Right lobe of liver (tissue), 6 donors: ENCODE measurements at regions not wholly inside any gene's neighbourhood (a gene's known extent, or its start where the extent isn't known, plus 50 kb on each side); places are given as distances from the start of the nearest gene placed in this dataset.

ENCODE experiments used
- ATAC-seq, 4 donors: fragments of 200-7000 bp; cut with Tn5 transposase; one replicate each; pipeline ENCODE4 v1.9.1; 2020; ENCODE audit warnings: mild to moderate bottlenecking in 4 of 4, moderate library complexity in 4 of 4
- DNase-seq, 3 donors: peaks; one replicate each; pipeline ENCODE4 v3.0.0-alpha.2; 2020
- H3K27ac ChIP-seq, 3 donors: fragments of 200-600 bp; one replicate each; pipeline ENCODE4 v1.8.0; 2022
- H3K27me3 ChIP-seq, 2 donors: fragments of 200-600 bp; one replicate each; pipeline ENCODE4 v1.8.0; 2022
- H3K36me3 ChIP-seq, 4 donors: fragments of 200-600 bp; sonication (generic) in 1 of 4; one replicate each; pipeline versions ENCODE4 v1.5.1 to v1.8.0; 2017 to 2022; ENCODE audit warnings: control low read depth in 1 of 4
- H3K4me1 ChIP-seq, 4 donors: fragments of 200-600 bp; sonication (generic) in 1 of 4; one replicate each; pipeline versions ENCODE4 v1.5.1 to v1.8.0; 2017 to 2022; ENCODE audit warnings: control low read depth in 1 of 4
- H3K4me3 ChIP-seq, 3 donors: fragments of 200-600 bp; one replicate each; pipeline ENCODE4 v1.8.0; 2022
- H3K9me3 ChIP-seq, 4 donors: fragments of 200-600 bp; sonication (generic) in 1 of 4; one replicate each; pipeline versions ENCODE4 v1.5.1 to v1.8.0; 2017 to 2022; ENCODE audit warnings: control low read depth in 1 of 4
- POLR2A ChIP-seq: fragments of 450-650 bp; IDR thresholded peaks from one replicate; pipeline ENCODE4 v1.6.1; 2017; ENCODE audit warnings: antibody characterized with exemption, mild to moderate bottlenecking
- WGBS: methylation state at CpG from one replicate; pipeline ENCODE4 v1.1.6; 2018; ENCODE audit warnings: low coverage, low lambda C conversion rate; ENCODE audit not compliant: insufficient coverage; ENCODE audit errors: missing lambda C conversion rate; 5-methylcytosine and 5-hydroxymethylcytosine counted together
- intact Hi-C, 2 donors: fragments of 100-400 bp; cut with DNase I; formaldehyde crosslinking; loops; one replicate each; pipeline versions ENCODE4 v1.11.2 to v1.14.1; 2022
- TF ChIP-seq, protein P1 (sequence below), 4 donors: fragments of 200-600 bp in 3 of 4; fragments of 450-650 bp in 1 of 4; IDR thresholded peaks; one replicate each; pipeline versions ENCODE4 v1.5.1 to v1.8.0; 2016 to 2022; ENCODE audit warnings: antibody characterized with exemption in 4 of 4, mild to moderate bottlenecking in 2 of 4
- donor health status: DM: no; HTN: yes; CAD: no.
- donor health status: DM: no; HTN: no; CAD: no.
- donor health status: DM: no; HTN: no; CAD: no.
- donor health status: DM: no; HTN: yes; CAD: no.
- donor health status: DM: no; HTN: yes; CAD: no.

GRCh38 chr10:85151506-85151905, 823.1 kb downstream of the CCSER2 start:
- no peaks in the 10 kb centered on the region for H3K9me3 ChIP-seq
- H3K27ac ChIP-seq: no peak overlapping the region
- peaks cover 0 to 2% (median 0%) of the 10 kb centered on the region in 4 donors for H3K4me1 ChIP-seq
- no peaks in the 10 kb centered on the region for H3K27me3 ChIP-seq
- H3K36me3 ChIP-seq: no peaks in the 10 kb centered on the region
- DNase-seq (no peak), ATAC-seq (no peak)
- no peak for TF ChIP-seq POLR2A
- TF ChIP-seq, protein P1, sequence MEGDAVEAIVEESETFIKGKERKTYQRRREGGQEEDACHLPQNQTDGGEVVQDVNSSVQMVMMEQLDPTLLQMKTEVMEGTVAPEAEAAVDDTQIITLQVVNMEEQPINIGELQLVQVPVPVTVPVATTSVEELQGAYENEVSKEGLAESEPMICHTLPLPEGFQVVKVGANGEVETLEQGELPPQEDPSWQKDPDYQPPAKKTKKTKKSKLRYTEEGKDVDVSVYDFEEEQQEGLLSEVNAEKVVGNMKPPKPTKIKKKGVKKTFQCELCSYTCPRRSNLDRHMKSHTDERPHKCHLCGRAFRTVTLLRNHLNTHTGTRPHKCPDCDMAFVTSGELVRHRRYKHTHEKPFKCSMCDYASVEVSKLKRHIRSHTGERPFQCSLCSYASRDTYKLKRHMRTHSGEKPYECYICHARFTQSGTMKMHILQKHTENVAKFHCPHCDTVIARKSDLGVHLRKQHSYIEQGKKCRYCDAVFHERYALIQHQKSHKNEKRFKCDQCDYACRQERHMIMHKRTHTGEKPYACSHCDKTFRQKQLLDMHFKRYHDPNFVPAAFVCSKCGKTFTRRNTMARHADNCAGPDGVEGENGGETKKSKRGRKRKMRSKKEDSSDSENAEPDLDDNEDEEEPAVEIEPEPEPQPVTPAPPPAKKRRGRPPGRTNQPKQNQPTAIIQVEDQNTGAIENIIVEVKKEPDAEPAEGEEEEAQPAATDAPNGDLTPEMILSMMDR (IDR thresholded peaks at IDR 0.05): no peak
- H3K4me3 ChIP-seq: no peak overlapping the region
- WGBS: 72% methylated on average over 3 of the region's 3 CpGs
- intact Hi-C loops: no loop called here

DNA sequence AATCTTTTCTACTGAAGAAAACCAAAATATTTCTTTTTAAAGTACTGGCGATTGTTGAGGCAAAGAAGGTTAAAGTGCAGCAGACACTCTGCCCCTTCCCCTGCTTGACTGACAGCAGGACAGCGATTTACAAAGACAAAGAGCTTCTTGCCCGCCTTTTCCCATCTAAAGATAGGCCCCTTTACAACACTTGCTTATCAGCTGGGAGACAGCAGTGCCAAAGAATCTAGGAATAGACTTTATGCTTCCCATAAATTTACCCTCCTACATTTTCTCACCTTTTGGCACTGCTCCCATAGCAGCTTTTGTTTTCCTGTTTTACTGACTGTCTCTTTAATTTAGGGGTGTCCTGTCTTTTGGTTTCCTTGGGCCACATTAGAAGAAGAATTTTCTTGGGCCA, 824.1 kb downstream of the CCSER2 start:
- TF ChIP-seq, protein P1 (IDR thresholded peaks at IDR 0.05): no peak
- no peak for TF ChIP-seq POLR2A
- no peak for ATAC-seq
- 36% methylated on average over 3 of the region's 3 CpGs for WGBS
- Histone ChIP-seq H3K9me3 (no peaks in the 10 kb centered on the region), H3K27ac (no peak overlapping the region), H3K36me3 (no peaks in the 10 kb centered on the region), H3K4me1 (no peaks in the 10 kb centered on the region), H3K4me3 (no peak overlapping the region), H3K27me3 (no peaks in the 10 kb centered on the region)
- intact Hi-C loops: no loop called here
- DNase-seq: no peak

- H3K27me3 ChIP-seq: no peaks in the 10 kb centered on the region
- WGBS: 63% methylated on average over 1 of the region's 1 CpG
- intact Hi-C loops: no loop called here
- H3K4me3 ChIP-seq: no peak overlapping the region
- H3K9me3 ChIP-seq: no peaks in the 10 kb centered on the region
- H3K27ac ChIP-seq: no peak overlapping the region
- ATAC-seq (no peak), DNase-seq (no peak)
- H3K4me1 ChIP-seq: no peaks in the 10 kb centered on the region
- TF ChIP-seq POLR2A: no peak
- TF ChIP-seq, protein P1 (IDR thresholded peaks at IDR 0.05): no peak
- H3K36me3 ChIP-seq: no peaks in the 10 kb centered on the region
These were observed 824.5 kb downstream of the CCSER2 start for GRCh38 chr10:85152911-85153310.

DNA sequence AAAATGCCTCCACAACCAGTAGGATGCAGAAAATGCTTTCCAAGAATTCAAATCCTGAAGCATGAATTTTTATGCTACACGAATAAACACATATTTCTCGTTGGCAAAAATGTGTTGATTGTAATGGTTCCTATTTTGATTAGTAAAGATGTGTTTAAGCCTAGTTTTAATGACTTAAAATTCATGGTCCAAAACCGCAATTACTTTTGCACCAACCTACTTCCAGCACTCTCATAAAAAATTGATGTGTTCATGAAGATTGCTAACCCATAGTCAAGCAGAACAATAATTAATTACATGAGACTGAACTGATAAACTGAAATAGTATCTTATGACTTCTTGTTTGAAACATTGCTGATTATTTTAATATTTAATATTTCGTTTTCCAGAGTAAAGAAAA, 828.8 kb downstream of the CCSER2 start:
- WGBS: 60% methylated on average over 4 of the region's 4 CpGs
- Histone ChIP-seq H3K4me3 (no peak overlapping the region), H3K27me3 (no peaks in the 10 kb centered on the region), H3K4me1 (no peaks in the 10 kb centered on the region), H3K9me3 (no peaks in the 10 kb centered on the region), H3K36me3 (no peaks in the 10 kb centered on the region), H3K27ac (no peak overlapping the region)
- DNase-seq (no peak), ATAC-seq (no peak)
- intact Hi-C loops: no loop called here
- TF ChIP-seq, protein P1 (IDR thresholded peaks at IDR 0.05): no peak
- no peak for TF ChIP-seq POLR2A

DNA sequence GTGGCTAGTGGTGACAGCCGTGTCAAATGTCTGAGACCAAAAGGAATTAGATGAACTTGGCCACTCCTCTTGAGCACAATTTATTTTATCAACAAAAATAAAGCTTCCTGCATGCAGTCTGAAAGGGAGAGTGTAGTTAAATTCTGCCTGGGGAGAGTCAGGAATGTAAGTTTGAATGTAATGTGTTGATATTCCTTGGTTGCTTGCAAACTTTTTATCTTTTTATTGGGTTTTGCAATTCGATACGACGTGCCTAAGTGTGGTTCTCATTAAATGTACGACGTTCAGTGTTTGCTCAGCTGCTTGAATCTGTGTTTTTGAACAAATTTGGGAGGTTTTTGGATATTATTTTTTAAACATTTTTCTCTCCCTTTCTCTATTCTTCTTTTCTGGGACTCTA, 839.9 kb downstream of the CCSER2 start:
- no peak for DNase-seq
- intact Hi-C loops: no loop called here
- 77% methylated on average over 6 of the region's 6 CpGs for WGBS
- no peak overlapping the region for H3K4me3 ChIP-seq
- no peak for TF ChIP-seq POLR2A
- TF ChIP-seq, protein P1 (IDR thresholded peaks at IDR 0.05): no peak
- no peaks in the 10 kb centered on the region for H3K27me3 ChIP-seq
- ATAC-seq: no peak
- no peaks in the 10 kb centered on the region for H3K9me3 ChIP-seq
- no peaks in the 10 kb centered on the region for H3K36me3 ChIP-seq
- H3K4me1 ChIP-seq: no peaks in the 10 kb centered on the region
- H3K27ac ChIP-seq: no peak overlapping the region
